Activated CD8-positive, alpha-beta memory T cell treated with anti-CD3 and anti-CD28 coated beads for 36 hours (primary cell): ENCODE measurements at regions not wholly inside any gene's neighbourhood (a gene's known extent, or its start where the extent isn't known, plus 50 kb on each side); places are given as distances from the start of the nearest gene placed in this dataset.
"Not testable (repeated sequence)": the region's sequence is repeated elsewhere in the genome, so short reads cannot be mapped to it uniquely, and the experiment has no call there.

Experiments used
- CTCF ChIA-PET: fragments of 350-600 bp; sonication (Branson Sonifier 250); formaldehyde crosslinking; loops from one replicate; lab custom pipeline; 2021; ENCODE audit warnings: antibody characterized with exemption; lab: Charles Lee
- POLR2A ChIA-PET: fragments of 350-600 bp; sonication (Branson Sonifier 250); formaldehyde crosslinking; loops from one replicate; lab custom pipeline; 2021; ENCODE audit warnings: antibody characterized with exemption; lab: Charles Lee

DNA sequence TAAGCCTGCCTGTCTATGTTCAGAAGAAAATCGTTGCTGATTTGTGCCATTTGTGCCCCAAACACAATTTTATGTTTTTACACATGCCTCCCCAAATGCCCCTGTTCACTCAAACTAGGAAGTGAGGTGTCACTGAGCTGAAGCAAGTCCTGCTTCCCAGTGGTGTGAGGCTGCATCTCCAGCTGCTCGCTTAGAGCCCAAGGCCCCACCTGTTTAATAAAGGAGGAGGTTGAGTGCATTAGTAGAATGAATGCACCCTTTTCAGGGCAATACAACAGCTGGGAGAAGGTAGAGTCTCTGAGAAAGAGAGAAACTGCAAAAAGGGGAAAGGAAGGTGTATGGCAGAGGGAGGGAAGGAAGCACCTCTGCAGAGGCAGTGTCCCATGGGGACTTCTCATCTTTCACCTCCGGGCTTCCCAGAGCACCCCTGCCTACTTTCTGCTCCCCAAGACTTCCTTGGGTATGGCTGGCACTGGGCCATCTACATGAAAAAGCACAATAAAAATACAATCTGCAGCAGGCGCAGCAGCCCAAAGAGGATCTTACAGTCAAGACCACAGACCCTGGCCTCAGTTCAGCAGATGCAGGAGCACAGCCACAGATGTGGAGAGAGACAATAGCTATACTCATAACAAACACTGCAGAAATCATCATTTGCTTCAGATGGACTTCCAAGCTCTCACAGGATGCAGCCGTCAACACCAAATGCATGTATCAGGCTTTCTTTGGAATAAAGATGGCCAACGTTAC lies 165.9 kb downstream of the POLR2M start:
- ChIA-PET POLR2A (no interaction called here), CTCF (interaction anchor here (1.7 kb wide), 1 partner anchor 12 kb away, joined by 6 read pairs; no protein-coding TSS in a partner anchor)

DNA sequence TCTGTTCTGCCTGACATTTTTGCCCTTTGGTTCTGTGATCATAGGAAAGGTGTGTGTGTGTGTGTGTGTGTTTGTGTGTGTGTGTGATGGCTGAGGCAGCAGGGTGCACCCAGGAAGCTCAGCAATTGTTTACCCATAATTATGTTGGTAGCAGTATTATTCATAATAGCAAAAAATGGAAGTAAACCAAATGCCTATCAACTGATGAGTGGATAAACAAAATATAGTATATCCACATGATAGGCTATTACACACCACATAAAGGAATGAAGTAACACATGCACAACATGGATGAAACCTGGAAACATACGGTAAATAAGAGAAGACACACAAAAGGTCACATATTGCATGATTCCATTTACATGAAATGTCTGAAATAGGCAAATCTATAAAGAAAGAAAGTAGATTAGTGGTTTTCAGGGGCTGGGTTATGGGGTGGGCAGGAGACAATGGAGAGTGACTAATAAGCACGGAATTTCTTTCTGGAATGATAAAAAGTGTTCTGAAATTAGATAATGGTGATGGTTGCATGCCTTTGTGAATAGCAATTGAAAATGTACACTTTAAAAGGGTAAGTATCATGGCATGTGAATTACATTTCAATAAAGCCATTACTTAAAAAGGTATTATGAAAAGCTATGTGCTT lies 167.2 kb downstream of the POLR2M start:
- ChIA-PET POLR2A (no interaction called here), CTCF (no interaction called here)

DNA sequence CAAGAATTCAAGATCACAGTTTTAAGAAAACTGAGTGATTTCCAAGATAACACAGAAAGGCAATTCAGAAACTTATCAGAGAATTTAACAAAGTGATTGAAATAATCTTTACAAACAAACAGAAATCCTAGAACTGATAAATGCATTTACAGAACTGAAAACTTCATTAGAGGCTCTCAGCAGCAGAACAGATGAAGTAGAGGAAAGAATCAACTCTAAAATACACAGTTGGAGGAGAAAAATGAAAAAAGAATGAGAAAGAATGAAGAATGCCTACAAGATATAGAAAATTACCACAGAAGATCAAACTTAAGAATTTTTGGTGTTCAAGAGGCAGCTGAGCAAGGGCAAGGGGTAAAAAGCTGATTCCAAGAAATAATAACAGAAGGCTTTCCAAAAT lies 168.8 kb downstream of the POLR2M start:
- CTCF ChIA-PET: no interaction called here

DNA sequence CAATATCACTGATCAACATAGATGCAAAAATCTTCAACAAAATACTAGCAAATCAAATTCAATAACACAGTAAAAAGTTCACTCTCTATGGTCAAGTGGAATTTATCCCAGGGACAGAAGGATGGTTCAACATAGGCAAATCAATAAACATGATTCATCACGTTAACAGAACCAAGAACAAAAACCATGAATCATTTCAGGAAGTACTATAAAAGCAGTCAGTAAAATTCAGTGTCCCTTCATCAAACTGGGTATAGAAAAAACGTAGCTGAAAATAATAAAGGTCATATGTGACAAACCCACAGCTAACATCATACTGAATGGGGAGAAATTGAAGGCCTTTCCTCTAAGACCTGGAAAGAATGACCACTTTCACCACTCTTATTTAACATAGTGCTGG lies 172.1 kb downstream of the POLR2M start:
- CTCF ChIA-PET: no interaction called here
- POLR2A ChIA-PET: no interaction called here

More for the DNA sequence above, 168.8 kb downstream of the POLR2M start:
- POLR2A ChIA-PET: no interaction called here

DNA sequence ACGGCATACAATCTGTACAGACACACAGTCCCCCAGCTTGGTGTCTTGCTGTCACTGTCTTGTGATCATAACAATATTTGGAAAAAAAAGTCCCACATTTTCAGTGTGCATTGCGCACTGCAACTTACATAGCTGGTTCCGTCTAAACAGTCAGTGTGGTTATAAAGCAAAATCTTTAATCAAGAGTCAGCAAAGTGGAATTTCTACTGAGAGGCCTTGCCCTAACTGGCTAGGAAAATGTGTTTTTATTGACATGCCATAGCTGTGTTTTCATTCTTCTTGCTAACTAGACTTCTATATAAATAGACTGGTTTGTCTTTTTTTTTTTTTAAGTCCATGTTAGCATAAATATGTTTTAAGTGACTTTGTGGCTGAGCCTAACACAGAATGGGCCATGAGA lies 174.8 kb downstream of the POLR2M start:
- ChIA-PET POLR2A (no interaction called here), CTCF (no interaction called here)

DNA sequence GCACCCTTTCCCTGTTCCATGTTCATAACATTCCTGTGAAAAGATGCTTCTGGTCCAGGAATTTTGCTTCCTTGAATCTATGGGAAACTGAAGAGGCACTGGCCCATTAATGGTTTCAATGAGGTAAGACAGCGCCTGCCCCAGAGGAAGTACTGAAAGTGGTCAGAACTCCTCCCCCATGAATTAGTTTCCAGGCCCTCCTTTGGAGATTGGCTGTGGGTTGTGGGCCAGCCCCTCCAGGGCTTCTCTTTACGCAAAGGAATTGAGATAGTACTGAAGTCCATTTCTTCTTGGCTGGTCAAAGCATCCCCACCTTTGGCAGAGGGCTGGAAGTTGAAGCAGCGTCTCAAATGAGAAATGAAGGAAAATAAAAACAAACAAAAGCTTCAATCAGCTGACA lies 175.5 kb downstream of the POLR2M start:
- ChIA-PET POLR2A (no interaction called here), CTCF (no interaction called here)

DNA sequence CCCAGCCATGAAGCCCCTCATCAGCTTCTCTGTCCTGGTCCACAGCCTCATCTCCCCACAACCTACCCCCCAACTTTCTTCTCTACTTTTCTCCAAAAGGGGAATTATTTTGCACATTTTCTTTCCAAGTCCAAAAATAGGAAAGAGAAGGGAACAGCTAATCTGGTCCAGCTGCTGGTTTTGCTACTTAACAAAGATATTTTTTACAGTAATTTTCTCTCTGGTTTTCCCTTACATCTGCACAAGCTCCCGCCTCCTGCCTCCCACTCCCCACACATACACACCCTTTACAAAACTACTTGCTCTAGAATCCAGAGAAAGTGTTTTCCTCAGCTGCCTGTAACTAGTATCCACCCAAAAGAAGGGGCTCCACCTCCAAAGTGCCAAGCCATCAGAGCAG lies 177.2 kb downstream of the POLR2M start:
- ChIA-PET CTCF (no interaction called here), POLR2A (no interaction called here)

DNA sequence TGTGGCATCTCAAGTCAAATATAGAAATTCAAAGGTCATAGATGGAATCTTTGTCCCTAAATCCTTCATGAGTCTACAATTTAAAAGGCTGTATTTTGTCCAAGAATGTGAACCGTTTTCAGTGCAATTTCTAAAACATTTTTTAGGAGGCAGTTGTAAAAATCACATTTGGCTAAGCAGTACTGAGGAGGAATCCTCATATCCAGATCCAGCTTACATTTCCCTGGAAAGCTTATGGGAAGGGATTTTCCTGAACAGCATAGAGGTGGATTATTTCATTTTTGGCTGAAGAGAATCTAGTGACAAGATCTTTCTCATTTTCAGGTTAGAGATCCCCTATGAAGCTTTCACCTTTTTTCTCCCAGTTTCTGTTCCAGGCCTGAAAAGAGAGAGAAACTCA lies 178.4 kb downstream of the POLR2M start:
- CTCF ChIA-PET: no interaction called here
- POLR2A ChIA-PET: no interaction called here

DNA sequence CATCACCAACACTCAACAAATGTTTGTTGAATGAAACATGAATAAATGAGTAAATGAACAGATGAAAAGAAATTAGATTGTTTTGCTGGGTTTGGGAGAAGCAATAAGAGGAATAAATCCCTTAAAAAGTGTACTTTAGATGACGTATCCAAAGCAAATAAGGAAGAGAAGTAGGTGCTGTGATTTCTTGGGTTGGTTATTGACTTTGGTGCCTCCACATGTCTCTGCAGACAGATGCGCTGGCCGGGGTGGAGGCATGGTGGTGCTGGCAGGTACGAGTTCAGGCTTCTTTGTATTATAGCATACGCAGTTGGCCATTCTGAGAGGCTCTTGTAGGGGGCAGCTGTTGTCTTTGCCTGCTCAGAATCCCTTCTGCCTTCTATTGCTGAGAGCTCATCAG lies 178.9 kb downstream of the POLR2M start:
- CTCF ChIA-PET: no interaction called here
- POLR2A ChIA-PET: no interaction called here

DNA sequence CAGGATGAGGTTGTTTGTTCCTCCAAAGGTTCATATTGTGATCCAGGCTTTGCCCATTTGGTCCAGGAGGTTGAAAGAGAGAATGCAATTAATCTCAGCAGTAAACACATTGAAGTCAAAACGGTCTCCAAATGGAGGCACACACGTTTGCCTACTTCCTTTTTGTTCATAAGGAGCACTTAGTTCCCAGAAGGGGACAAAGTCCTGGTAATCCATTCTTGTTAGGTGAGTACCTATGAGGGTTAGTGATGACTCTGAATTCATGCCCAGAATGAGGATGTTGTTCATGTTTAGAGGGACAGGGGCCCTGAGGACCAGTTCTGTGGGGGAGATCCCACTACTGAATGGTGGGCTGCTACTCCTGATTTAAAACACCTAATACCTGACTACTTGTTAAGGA lies 177.7 kb downstream of the ALDH1A2 start:
- CTCF ChIA-PET: no interaction called here
- POLR2A ChIA-PET: no interaction called here

DNA sequence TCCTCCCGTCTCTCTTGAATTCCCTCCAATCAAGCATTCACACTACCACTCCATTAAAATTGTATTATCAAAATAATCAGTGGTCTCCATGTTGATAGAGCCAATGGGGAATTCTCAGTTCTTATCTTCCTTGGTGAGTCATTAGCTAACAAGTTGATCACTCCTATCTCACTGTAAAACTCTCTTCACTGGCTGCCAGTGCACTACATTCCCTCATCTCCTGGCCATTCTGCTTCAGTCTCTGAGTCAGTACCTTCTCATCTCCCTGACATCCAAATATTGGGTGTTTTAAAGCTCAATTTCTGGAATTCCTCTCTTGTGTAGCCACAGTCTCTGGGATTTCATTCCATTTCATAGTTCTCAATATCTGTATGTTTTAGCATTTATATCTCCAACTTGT lies 175.2 kb downstream of the ALDH1A2 start:
- CTCF ChIA-PET: interaction anchor here (0.6 kb wide), 1 partner anchor 275 kb away, joined by 3 read pairs; no protein-coding TSS in a partner anchor
- POLR2A ChIA-PET: no interaction called here

DNA sequence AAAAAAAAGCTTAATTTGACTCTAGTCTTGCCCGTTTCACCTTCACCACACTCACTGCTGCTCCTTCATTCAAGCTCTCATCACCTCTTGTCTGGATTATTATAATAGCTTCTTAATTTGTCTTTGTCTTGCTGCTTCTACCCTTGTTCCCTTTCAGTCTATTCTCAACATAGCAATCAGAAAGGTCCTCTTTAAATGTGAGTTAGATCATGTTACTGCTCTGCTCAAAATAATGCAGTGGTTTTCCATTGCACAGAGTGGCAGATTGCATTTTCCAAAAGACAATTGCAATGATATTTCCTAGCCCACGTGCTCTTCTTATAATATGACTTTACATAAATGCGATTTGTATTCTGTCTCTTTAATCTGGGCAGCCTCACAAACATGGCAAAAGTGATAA lies 174.6 kb downstream of the ALDH1A2 start:
- POLR2A ChIA-PET: no interaction called here
- CTCF ChIA-PET: interaction anchor here (0.6 kb wide), 1 partner anchor 274 kb away, joined by 3 read pairs; no protein-coding TSS in a partner anchor

DNA sequence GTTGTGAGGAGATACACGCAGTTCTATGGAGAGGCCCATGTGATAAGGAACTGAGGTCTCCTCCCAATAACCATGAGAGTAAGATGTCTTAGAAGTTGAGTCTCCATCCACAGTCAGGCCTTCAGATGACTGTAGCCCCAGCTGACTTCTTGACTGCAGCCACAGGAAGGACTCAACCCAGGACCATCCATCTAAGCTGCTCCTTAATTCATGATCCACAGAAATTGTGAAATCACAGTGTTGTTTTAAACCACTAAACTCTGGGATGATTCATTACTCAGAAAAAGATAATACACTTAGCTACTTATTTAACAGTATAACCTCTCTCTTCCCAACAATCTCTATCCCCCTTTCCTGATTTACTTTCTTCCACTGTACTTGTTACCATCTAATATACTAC lies 173.3 kb downstream of the ALDH1A2 start:
- CTCF ChIA-PET: no interaction called here
- POLR2A ChIA-PET: no interaction called here

DNA sequence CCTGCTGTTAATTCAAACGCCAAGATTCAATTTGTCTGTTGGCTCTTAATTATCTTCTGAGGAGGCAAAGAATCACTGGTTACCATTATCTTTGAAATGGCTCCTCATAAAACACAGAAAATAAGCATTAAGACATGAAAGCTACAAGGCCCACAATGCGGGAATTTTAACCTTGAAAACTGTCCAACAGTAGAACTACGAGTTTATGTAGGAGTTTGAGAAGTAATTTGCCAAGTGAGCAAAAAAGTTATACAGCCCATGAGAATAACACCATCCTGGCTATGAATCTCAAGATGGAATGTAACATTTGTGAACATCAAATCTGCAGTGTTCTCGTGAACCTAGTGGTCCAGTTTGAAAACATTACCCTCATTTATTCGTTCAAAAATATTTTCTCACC lies 172.5 kb downstream of the ALDH1A2 start:
- ChIA-PET POLR2A (no interaction called here), CTCF (interaction anchor here (0.7 kb wide), 1 partner anchor 485 kb away, joined by 3 read pairs; no protein-coding TSS in a partner anchor)

DNA sequence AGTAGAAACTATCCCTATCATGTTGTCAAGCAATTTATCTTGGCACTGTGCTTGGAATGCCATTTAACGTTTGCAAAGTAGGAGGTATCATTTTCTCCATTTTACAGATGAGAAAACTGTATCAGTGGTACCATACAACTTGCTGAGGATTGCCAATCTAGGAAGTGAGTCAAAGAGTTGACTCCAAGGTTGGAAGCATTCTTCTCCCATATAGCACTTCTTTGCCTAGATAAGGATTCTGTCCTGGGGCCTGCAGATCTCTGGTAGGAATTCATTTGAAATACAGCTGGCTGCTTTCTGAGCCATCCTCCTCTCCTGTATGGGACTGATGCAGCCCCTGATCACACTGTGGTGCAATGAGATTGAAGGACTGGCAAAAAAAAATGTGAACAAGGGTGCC lies 170.2 kb downstream of the ALDH1A2 start:
- ChIA-PET CTCF (no interaction called here), POLR2A (no interaction called here)

DNA sequence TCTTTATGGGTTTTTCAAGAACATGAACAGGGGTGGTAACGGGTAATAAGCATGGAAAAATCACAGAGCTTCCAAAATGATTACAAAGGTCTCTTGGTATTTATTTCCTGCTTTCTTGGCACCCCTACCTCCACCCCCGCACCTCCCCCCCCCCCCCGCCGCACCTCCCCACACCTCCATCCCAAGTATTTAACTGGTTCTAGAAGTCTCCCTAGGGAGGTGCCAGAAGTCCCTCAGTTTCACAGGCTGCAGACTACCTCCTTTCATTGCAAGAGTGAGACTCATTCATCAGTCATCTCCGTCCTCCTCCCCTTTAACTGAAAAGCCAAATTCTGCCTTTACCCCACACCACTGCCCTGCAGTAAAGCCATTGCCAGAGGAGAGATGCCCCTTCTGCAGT lies 169.4 kb downstream of the ALDH1A2 start:
- ChIA-PET CTCF (no interaction called here), POLR2A (no interaction called here)

DNA sequence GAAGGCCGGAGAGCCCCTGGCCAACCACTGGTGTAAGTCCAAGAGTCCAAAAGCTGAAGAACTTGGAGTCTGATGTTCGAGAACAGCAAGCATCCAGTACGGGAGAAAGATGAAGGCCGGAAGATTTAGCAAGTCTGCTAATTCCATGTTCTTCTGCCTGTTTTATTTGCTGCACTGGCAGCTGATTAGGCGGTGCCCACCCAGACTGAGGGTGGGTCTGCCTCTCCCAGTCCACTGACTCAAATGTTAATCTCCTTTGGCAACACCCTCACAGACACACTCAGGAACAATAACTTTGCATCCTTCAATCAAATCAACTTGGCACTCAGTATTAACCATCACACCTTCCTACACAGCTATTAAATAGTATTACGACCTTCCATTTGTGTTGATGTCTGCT lies 168.6 kb downstream of the ALDH1A2 start:
- POLR2A ChIA-PET, CTCF ChIA-PET: not testable (repeated sequence)

DNA sequence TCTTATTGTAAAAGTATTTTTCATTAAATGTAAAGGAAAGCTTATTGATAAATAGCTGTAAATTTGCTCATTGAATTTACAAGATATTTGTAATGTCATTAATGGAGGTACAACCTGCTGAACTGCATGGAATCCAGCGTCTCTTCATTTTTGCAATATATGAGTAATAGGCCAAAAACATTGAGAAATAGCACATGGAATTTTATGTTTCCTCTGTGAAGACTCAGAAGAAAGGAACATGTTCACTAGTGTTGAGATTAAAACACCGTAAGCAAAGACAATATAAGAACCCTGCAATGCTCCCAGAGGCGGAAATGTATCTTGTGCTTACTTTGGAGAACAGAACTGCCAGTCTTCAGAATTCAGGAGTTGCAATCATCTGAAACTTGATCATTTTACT lies 167.6 kb downstream of the ALDH1A2 start:
- CTCF ChIA-PET: no interaction called here
- POLR2A ChIA-PET: no interaction called here

DNA sequence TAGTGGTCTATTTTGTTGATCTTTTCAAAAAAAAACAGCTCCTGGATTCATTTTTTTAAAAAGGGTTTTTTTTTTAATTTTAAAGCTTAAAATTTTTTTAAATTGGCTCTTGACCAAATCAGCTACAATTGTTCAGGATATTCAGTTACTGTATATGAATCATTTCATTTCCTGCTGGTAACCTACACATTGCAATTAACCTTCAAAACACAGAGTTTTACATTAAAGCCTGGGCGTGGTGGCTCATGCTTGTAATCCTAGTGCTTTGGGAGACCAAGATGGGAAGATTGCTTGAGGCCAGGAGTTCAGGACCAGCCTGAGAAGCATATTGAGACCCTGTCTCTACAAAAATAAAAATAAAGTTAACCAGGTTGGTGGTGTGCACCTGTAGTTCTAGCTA lies 163.4 kb downstream of the ALDH1A2 start:
- CTCF ChIA-PET: no interaction called here
- POLR2A ChIA-PET: no interaction called here
